PC-9 (cell line): ENCODE measurements at regions not wholly inside any gene's neighbourhood (a gene's known extent, or its start where the extent isn't known, plus 50 kb on each side); places are given as distances from the start of the nearest gene placed in this dataset.
"Not testable (repeated sequence)": the region's sequence is repeated elsewhere in the genome, so short reads cannot be mapped to it uniquely, and the experiment has no call there.

Source experiments
- BruUV-seq: library from RNA; stranded (reverse); fragments of 400-500 nt; replicated peaks from 2 replicates; lab custom pipeline; 2021; lab: Mats Ljungman, UMichigan
- CTCF ChIA-PET: fragments of 300-600 bp; sonication (Branson Sonifier 250); formaldehyde crosslinking; loops from one replicate; lab custom pipeline; 2022; ENCODE audit warnings: antibody characterized with exemption; lab: Charles Lee
- POLR2A ChIA-PET: fragments of 300-600 bp; sonication (Branson Sonifier 250); formaldehyde crosslinking; loops from one replicate; lab custom pipeline; 2022; ENCODE audit warnings: antibody characterized with exemption; ENCODE audit not compliant: unreplicated experiment; lab: Charles Lee
- DNase-seq, 2 experiments: peaks; one replicate each; pipeline versions ENCODE4 v3.0.0 to v3.0.0-alpha.2; 2015 to 2022; ENCODE audit warnings: mixed read lengths in 1 of 2
- H2AFZ ChIP-seq: fragments of 200-600 bp; sonication (generic); 2 replicates; pipeline ENCODE4 v1.8.1; 2017; ENCODE audit warnings: antibody characterized with exemption
- H3F3A ChIP-seq: fragments of 200-600 bp; sonication (generic); 2 replicates; pipeline ENCODE4 v1.8.1; 2017; ENCODE audit warnings: antibody characterized with exemption, mild to moderate bottlenecking, low read depth; ENCODE audit not compliant: insufficient read depth
- H3K27ac ChIP-seq: fragments of 200-600 bp; sonication (generic); 2 replicates; pipeline ENCODE4 v1.6.1; 2016; ENCODE audit warnings: mixed run types
- H3K27me3 ChIP-seq: fragments of 200-600 bp; sonication (generic); 2 replicates; pipeline ENCODE4 v1.6.1; 2016; ENCODE audit warnings: low read depth, mixed run types; ENCODE audit not compliant: insufficient read depth
- H3K36me3 ChIP-seq: fragments of 200-600 bp; sonication (generic); 2 replicates; pipeline ENCODE4 v1.6.1; 2016; ENCODE audit warnings: low read depth, mixed run types
- H3K4me1 ChIP-seq: fragments of 200-600 bp; sonication (generic); replicated peaks from 2 replicates; pipeline ENCODE4 v1.6.1; 2016; ENCODE audit warnings: mixed run types; ENCODE audit not compliant: insufficient read depth
- H3K4me2 ChIP-seq: fragments of 200-600 bp; sonication (generic); 2 replicates; pipeline ENCODE4 v1.6.1; 2017; ENCODE audit warnings: mixed run types
- H3K4me3 ChIP-seq: fragments of 200-600 bp; sonication (generic); 2 replicates; pipeline ENCODE4 v1.6.1; 2016; ENCODE audit warnings: mixed run types
- H3K79me2 ChIP-seq: fragments of 200-600 bp; sonication (generic); 2 replicates; pipeline ENCODE4 v1.6.1; 2017; ENCODE audit warnings: low read depth, mixed run types
- H3K9me2 ChIP-seq: fragments of 200-600 bp; sonication (generic); 2 replicates; pipeline ENCODE4 v1.8.1; 2017; ENCODE audit warnings: mild to moderate bottlenecking; ENCODE audit not compliant: insufficient read depth
- H3K9me3 ChIP-seq: fragments of 200-600 bp; sonication (generic); 2 replicates; pipeline ENCODE4 v1.8.1; 2016; ENCODE audit warnings: low read depth; ENCODE audit not compliant: insufficient read depth
- H4K20me1 ChIP-seq: fragments of 200-600 bp; sonication (generic); 2 replicates; pipeline ENCODE4 v1.8.1; 2017; ENCODE audit not compliant: insufficient read depth
- EZH2 ChIP-seq: fragments of 200-600 bp; sonication (generic); IDR thresholded peaks from 2 replicates; pipeline ENCODE4 v1.8.0; 2017; ENCODE audit warnings: antibody characterized with exemption, low read depth
- intact Hi-C: fragments of 100-400 bp; cut with micrococcal nuclease; formaldehyde crosslinking; loops from one replicate; pipeline ENCODE4 v1.10.0; 2022; ENCODE audit not compliant: unreplicated experiment
- TF ChIP-seq, protein P1 (sequence below): fragments of 200-600 bp; sonication (generic); conservative IDR thresholded peaks from 2 replicates; pipeline ENCODE4 v1.6.1; 2017; ENCODE audit warnings: mixed run types, antibody characterized with exemption, mild to moderate bottlenecking, moderate library complexity

DNA sequence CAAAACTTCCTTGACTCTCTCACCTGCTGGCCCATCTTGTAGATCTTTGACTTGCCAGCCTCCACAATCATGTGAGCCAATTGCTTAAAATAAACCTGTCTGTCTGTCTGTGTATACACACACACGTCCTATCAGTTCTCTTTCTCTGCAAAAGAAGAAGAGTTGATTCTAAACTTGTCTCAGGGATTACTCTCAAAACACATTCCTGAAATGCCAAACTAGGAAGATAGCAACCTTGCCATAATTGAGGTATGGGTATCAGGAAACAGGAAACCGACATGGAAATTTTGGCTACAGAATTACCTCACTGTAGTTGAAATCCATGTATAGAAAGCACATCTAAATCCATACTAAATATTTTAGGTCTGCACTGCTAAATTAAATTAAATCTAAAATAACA, 483.4 kb downstream of the PLK2 start:
- H3F3A ChIP-seq: no peaks in the 10 kb centered on the region
- H2AFZ ChIP-seq: no peak overlapping the region
- H3K4me3 ChIP-seq: no peak overlapping the region
- POLR2A ChIA-PET: no interaction called here
- H3K27ac ChIP-seq: no peak overlapping the region
- H3K9me3 ChIP-seq: no peaks in the 10 kb centered on the region
- BruUV-seq: no TSS peak
- no peak overlapping the region for H3K4me2 ChIP-seq
- H4K20me1 ChIP-seq: no peaks in the 10 kb centered on the region
- intact Hi-C loops: no loop called here
- H3K36me3 ChIP-seq: no peaks in the 10 kb centered on the region; the same call in 1 of the 2 replicates
- DNase-seq: no peak
- CTCF ChIA-PET: no interaction called here
- TF ChIP-seq, protein P1, sequence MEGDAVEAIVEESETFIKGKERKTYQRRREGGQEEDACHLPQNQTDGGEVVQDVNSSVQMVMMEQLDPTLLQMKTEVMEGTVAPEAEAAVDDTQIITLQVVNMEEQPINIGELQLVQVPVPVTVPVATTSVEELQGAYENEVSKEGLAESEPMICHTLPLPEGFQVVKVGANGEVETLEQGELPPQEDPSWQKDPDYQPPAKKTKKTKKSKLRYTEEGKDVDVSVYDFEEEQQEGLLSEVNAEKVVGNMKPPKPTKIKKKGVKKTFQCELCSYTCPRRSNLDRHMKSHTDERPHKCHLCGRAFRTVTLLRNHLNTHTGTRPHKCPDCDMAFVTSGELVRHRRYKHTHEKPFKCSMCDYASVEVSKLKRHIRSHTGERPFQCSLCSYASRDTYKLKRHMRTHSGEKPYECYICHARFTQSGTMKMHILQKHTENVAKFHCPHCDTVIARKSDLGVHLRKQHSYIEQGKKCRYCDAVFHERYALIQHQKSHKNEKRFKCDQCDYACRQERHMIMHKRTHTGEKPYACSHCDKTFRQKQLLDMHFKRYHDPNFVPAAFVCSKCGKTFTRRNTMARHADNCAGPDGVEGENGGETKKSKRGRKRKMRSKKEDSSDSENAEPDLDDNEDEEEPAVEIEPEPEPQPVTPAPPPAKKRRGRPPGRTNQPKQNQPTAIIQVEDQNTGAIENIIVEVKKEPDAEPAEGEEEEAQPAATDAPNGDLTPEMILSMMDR: no peak
- TF ChIP-seq EZH2: no peak
- no peaks in the 10 kb centered on the region for H3K9me2 ChIP-seq
- H3K4me1 ChIP-seq: no peaks in the 10 kb centered on the region
- H3K79me2 ChIP-seq: no peaks in the 10 kb centered on the region
- H3K27me3 ChIP-seq: no peaks in the 10 kb centered on the region

- H3K79me2 ChIP-seq, H3F3A ChIP-seq, H3K9me3 ChIP-seq, intact Hi-C loops, H3K4me1 ChIP-seq, H4K20me1 ChIP-seq, H3K27me3 ChIP-seq, DNase-seq, H3K9me2 ChIP-seq, H3K4me3 ChIP-seq, POLR2A ChIA-PET, H2AFZ ChIP-seq, H3K27ac ChIP-seq, BruUV-seq, H3K36me3 ChIP-seq, H3K4me2 ChIP-seq, CTCF ChIA-PET: not testable (repeated sequence)
These were observed 487.8 kb downstream of the PLK2 start for GRCh38 chr5:57972099-57972498.

DNA sequence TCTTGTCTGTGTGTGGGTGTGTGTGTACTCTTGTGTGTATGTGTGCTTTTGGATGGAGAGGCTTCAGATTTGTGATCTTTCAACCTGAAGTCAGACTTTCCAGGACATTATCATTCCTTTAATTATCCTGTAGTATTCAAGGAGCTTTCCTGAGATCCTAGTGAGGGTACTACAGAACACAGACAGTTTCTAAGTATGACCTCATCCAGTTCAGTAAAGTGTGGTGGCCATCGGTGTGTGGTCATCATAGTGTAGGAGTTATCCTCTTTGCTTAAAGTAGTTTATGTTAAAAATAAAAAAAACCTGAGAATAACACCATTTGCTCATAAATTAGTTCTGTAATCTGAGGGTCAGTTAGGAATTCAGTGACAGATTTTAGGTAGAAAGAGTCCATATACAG, 478.0 kb upstream of the ACTBL2 start:
- Histone ChIP-seq H3K4me2 (no peak overlapping the region), H3K27ac (no peak overlapping the region), H3K9me2 (no peaks in the 10 kb centered on the region; the same call in 1 of the 2 replicates), H3K79me2 (no peaks in the 10 kb centered on the region), H2AFZ (no peak overlapping the region), H3K36me3 (no peaks in the 10 kb centered on the region), H3K9me3 (peaks cover 18% of the 10 kb centered on the region), H4K20me1 (no peaks in the 10 kb centered on the region), H3K4me3 (no peak overlapping the region), H3K27me3 (no peaks in the 10 kb centered on the region), H3F3A (no peaks in the 10 kb centered on the region), H3K4me1 (no peaks in the 10 kb centered on the region)
- no TSS peak for BruUV-seq
- no peak for DNase-seq
- intact Hi-C loops: no loop called here
- TF ChIP-seq EZH2: no peak
- TF ChIP-seq, protein P1: no peak
- CTCF ChIA-PET: no interaction called here
- POLR2A ChIA-PET: no interaction called here

- H3K27ac ChIP-seq: no peak overlapping the region
- TF ChIP-seq, protein P1: no peak
- no peak for TF ChIP-seq EZH2
These were observed 474.0 kb upstream of the ACTBL2 start for GRCh38 chr5:57956636-57957035.

More at GRCh38 chr5:57956636-57957035, 474.0 kb upstream of the ACTBL2 start:
- Histone ChIP-seq H3K9me3 (peaks cover 4% of the 10 kb centered on the region; the same call in 1 of the 2 replicates), H3K4me1 (no peaks in the 10 kb centered on the region), H2AFZ (no peak overlapping the region), H3K4me2 (no peak overlapping the region), H3F3A (no peaks in the 10 kb centered on the region), H4K20me1 (no peaks in the 10 kb centered on the region), H3K9me2 (no peaks in the 10 kb centered on the region; the same call in 1 of the 2 replicates), H3K4me3 (no peak overlapping the region), H3K79me2 (no peaks in the 10 kb centered on the region), H3K27me3 (no peaks in the 10 kb centered on the region), H3K36me3 (no peaks in the 10 kb centered on the region)
- ChIA-PET POLR2A (no interaction called here), CTCF (no interaction called here)
- intact Hi-C loops: no loop called here
- BruUV-seq: no TSS peak
- DNase-seq: no peak
